ENCODE measurements at regions not wholly inside any gene's neighbourhood (a gene's known extent, or its start where the extent isn't known, plus 50 kb on each side); places are given as distances from the start of the nearest gene placed in this dataset.
"Not testable (repeated sequence)": the region's sequence is repeated elsewhere in the genome, so short reads cannot be mapped to it uniquely, and the experiment has no call there.

GRCh38 chrX:41031256-41031967 is 53.8 kb upstream of the USP9X start:
- Mint-ChIP-seq H3K27me3 (peaks cover 72% of the 10 kb centered on the region), H3K9me3 (no peaks in the 10 kb centered on the region), H3K27ac (no peak overlapping the region), H3K36me3 (ENCODE audit: low read depth) (no peaks in the 10 kb centered on the region), H3K4me1 (ENCODE audit: low read depth) (no peaks in the 10 kb centered on the region), H3K4me3 (no peak overlapping the region)
- DNase-seq = no peak

DNA sequence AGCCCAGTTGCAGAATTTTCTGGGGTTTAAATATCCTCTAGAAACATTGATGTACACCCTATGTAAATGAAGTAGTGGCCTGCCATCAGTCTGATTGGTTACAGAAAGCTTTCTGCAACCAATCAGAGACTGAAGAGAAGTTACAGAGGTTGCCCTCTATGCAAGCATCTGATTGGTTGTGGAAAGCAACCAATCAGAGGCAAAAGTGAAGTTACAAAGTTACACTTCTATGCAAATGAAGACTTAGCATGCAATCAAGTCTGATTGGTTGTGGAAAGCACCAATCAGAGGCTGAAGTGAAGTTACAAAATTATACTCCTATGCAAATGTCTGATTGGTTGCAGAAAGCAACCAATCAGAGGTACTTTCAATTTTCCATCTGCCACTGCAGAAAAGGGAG is 51.9 kb upstream of the USP9X start:
- no peaks in the 10 kb centered on the region for H3K9me3 Mint-ChIP-seq
- DNase-seq = no peak
- no peak overlapping the region for H3K27ac Mint-ChIP-seq
- no peaks in the 10 kb centered on the region for H3K4me1 Mint-ChIP-seq (ENCODE audit: low read depth)
- H3K4me3 Mint-ChIP-seq = no peak overlapping the region
- no peaks in the 10 kb centered on the region for H3K36me3 Mint-ChIP-seq (ENCODE audit: low read depth)
- peaks cover 64% of the 10 kb centered on the region for H3K27me3 Mint-ChIP-seq

- H3K36me3 Mint-ChIP-seq (ENCODE audit: low read depth); H3K4me1 Mint-ChIP-seq (ENCODE audit: low read depth); H3K4me3 Mint-ChIP-seq; H3K27ac Mint-ChIP-seq; DNase-seq; H3K9me3 Mint-ChIP-seq: not testable (repeated sequence)
- H3K27me3 Mint-ChIP-seq = peaks cover 61% of the 10 kb centered on the region
Measured at GRCh38 chrX:41034902-41035301, 50.3 kb upstream of the USP9X start.

Data from activated T-cell treated with anti-CD3 and anti-CD28 coated beads, Interleukin-2, amount 50 U/mL, for 24 hours (primary cell).